Activated B cell treated with CpG ODN at 0.5 μM for 24 hours (primary cell): ENCODE measurements at regions not wholly inside any gene's neighbourhood (a gene's known extent, or its start where the extent isn't known, plus 50 kb on each side); places are given as distances from the start of the nearest gene placed in this dataset.

ENCODE experiments used
- ATAC-seq: fragments of 200-7000 bp; cut with Tn5 transposase; one replicate; pipeline ENCODE4 v1.10.0; 2021; ENCODE audit warnings: low read depth, mild to moderate bottlenecking, moderate library complexity
- CTCF ChIA-PET: fragments of 350-600 bp; sonication (Branson Sonifier 250); formaldehyde crosslinking; loops from one replicate; lab custom pipeline; 2021; ENCODE audit warnings: antibody characterized with exemption; lab: Charles Lee
- POLR2A ChIA-PET: fragments of 350-600 bp; sonication (Branson Sonifier 250); formaldehyde crosslinking; loops from one replicate; lab custom pipeline; 2021; ENCODE audit warnings: antibody characterized with exemption; lab: Charles Lee
- DNase-seq: peaks from one replicate; pipeline ENCODE4 v3.0.0; 2022
- H3K27ac Mint-ChIP-seq: one replicate; pipeline ENCODE4 v1.8.0; 2020; ENCODE audit warnings: mixed read lengths
- H3K27me3 Mint-ChIP-seq: one replicate; pipeline ENCODE4 v1.8.0; 2021; ENCODE audit warnings: mixed read lengths
- H3K36me3 Mint-ChIP-seq: one replicate; pipeline ENCODE4 v1.8.0; 2021; ENCODE audit warnings: low read depth, mixed read lengths
- H3K4me1 Mint-ChIP-seq: one replicate; pipeline ENCODE4 v1.8.0; 2021; ENCODE audit warnings: mixed read lengths
- H3K4me3 Mint-ChIP-seq: one replicate; pipeline ENCODE4 v1.8.0; 2020; ENCODE audit warnings: mild to moderate bottlenecking, mixed read lengths
- H3K9me3 Mint-ChIP-seq: one replicate; pipeline ENCODE4 v1.8.0; 2020; ENCODE audit warnings: mixed read lengths
- intact Hi-C: fragments of 100-400 bp; cut with micrococcal nuclease; formaldehyde crosslinking; loops from one replicate; pipeline ENCODE4 v1.15.1; 2024
- TF ChIP-seq, protein P1 (sequence below): fragments of 200-600 bp; IDR thresholded peaks from one replicate; pipeline ENCODE4 v1.8.0; 2022; ENCODE audit warnings: antibody characterized with exemption, mild to moderate bottlenecking

DNA sequence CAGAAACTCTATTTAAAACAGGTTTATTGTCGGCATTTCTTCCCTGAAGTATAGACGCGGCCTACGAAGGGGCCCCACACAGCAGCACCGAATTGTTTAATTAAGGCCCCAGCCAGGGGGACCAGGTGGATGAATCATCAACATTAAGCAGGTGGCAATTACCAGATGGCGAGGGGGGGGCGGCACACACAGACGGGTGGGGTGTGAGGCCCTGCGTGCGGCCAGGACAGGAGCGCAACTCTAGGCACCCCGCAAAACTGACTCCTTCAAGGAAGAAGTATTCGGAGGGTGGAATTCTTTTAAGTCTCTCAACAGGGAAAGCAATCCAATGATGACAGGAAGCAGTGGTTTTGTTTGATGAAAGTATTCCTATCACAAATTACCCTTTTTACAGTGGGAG lies 830.4 kb downstream of the GALR1 start:
- Mint-ChIP-seq H3K36me3 (no peaks in the 10 kb centered on the region), H3K27me3 (no peaks in the 10 kb centered on the region), H3K9me3 (no peaks in the 10 kb centered on the region), H3K4me3 (no peak overlapping the region), H3K27ac (no peak overlapping the region), H3K4me1 (no peaks in the 10 kb centered on the region)
- intact Hi-C loops, result no loop called here
- ATAC-seq (no peak), DNase-seq (no peak)
- ChIA-PET POLR2A (no interaction called here), CTCF (no interaction called here)
- TF ChIP-seq, protein P1, sequence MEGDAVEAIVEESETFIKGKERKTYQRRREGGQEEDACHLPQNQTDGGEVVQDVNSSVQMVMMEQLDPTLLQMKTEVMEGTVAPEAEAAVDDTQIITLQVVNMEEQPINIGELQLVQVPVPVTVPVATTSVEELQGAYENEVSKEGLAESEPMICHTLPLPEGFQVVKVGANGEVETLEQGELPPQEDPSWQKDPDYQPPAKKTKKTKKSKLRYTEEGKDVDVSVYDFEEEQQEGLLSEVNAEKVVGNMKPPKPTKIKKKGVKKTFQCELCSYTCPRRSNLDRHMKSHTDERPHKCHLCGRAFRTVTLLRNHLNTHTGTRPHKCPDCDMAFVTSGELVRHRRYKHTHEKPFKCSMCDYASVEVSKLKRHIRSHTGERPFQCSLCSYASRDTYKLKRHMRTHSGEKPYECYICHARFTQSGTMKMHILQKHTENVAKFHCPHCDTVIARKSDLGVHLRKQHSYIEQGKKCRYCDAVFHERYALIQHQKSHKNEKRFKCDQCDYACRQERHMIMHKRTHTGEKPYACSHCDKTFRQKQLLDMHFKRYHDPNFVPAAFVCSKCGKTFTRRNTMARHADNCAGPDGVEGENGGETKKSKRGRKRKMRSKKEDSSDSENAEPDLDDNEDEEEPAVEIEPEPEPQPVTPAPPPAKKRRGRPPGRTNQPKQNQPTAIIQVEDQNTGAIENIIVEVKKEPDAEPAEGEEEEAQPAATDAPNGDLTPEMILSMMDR, result no peak

GRCh38 chr18:78080761-78081160 lies 831.1 kb downstream of the GALR1 start:
- Mint-ChIP-seq H3K9me3 (no peaks in the 10 kb centered on the region), H3K4me1 (no peaks in the 10 kb centered on the region)
- TF ChIP-seq, protein P1, result no peak

DNA sequence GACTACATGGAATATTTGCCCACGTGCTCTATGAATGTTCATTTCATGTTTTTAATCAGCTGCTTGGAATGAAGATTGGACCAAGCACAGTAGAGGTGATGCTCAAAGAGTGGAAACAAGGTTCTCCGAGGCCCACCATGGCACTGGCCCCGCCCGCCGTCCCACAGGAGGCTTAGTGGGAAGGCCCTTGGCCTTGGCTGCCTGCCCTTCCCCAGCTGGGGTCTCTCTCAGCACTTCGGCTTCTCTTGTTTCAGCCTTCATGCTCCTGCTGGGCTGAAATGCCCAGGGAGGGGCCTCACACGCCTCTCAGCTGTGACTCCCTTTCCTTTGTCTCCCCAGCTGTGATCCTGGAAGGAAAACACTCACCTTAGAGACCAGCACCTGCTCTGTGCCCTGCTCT lies 833.2 kb downstream of the GALR1 start:
- Mint-ChIP-seq H3K9me3 (no peaks in the 10 kb centered on the region), H3K36me3 (no peaks in the 10 kb centered on the region), H3K4me1 (no peaks in the 10 kb centered on the region), H3K27me3 (no peaks in the 10 kb centered on the region), H3K27ac (no peak overlapping the region), H3K4me3 (no peak overlapping the region)
- ChIA-PET POLR2A (no interaction called here), CTCF (no interaction called here)
- no peak for ATAC-seq
- DNase-seq, result no peak
- TF ChIP-seq, protein P1, result no peak
- intact Hi-C loops, result no loop called here

More at GRCh38 chr18:78080761-78081160, 831.1 kb downstream of the GALR1 start:
- Mint-ChIP-seq H3K4me3 (no peak overlapping the region), H3K27me3 (no peaks in the 10 kb centered on the region), H3K27ac (no peak overlapping the region), H3K36me3 (no peaks in the 10 kb centered on the region)
- POLR2A ChIA-PET, result no interaction called here
- CTCF ChIA-PET, result no interaction called here
- ATAC-seq (no peak), DNase-seq (no peak)
- intact Hi-C loops, result no loop called here

DNA sequence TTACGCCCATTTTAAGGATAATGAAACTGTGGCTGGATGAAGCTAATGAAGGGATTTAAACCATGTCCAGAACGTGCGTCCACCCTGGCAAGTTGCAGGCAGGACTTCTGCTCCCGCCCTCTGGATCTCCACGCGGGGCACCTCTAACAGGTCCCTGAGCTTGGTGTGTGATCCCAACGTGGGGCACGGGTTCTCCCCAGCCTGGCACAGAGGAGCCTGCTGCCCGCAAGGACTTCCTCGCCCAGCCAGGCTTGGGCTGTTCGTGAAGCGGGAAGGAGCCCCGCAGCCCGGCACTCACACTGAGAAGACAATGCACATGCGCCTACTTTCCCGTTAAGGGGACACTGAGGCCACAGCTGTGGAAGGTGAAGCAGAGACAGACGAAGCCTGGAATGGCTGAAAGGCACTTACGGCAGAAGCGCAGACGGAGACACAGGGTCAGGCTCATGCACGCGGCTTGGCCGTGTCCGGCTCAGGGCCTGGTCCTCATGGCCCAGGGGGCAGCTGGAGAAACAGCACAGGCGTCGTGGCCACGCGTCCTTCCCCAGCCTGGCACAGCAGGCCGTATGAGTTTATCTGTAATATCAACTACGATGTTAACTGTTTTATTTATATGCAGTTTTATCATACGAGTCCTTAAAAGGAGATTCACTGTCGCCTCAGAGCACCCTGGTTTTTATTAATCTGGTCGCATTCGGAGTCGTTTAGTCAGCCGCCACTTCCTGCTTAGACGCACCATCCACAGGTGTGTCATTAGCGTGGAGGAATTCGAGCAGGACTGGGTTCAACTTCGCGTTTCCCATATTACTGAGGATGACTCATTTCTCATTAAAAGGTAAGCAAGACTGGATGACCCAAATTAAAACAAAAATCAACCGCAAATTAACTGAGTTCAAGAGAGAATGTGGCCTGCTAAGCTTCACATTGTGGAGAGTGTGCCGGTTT lies 835.9 kb downstream of the GALR1 start:
- no peak overlapping the region for H3K27ac Mint-ChIP-seq
- no peaks in the 10 kb centered on the region for H3K27me3 Mint-ChIP-seq
- intact Hi-C loops, result no loop called here
- ChIA-PET CTCF (no interaction called here), POLR2A (no interaction called here)
- ATAC-seq (no peak), DNase-seq (no peak)
- no peaks in the 10 kb centered on the region for H3K9me3 Mint-ChIP-seq
- H3K4me1 Mint-ChIP-seq, result no peaks in the 10 kb centered on the region
- TF ChIP-seq, protein P1, result no peak
- H3K36me3 Mint-ChIP-seq, result no peaks in the 10 kb centered on the region
- no peak overlapping the region for H3K4me3 Mint-ChIP-seq

GRCh38 chr18:78086931-78087330 lies 837.3 kb downstream of the GALR1 start:
- intact Hi-C loops, result no loop called here
- Mint-ChIP-seq H3K9me3 (no peaks in the 10 kb centered on the region), H3K27ac (no peak overlapping the region), H3K4me1 (no peaks in the 10 kb centered on the region), H3K27me3 (no peaks in the 10 kb centered on the region), H3K36me3 (no peaks in the 10 kb centered on the region), H3K4me3 (no peak overlapping the region)
- POLR2A ChIA-PET, result no interaction called here
- ATAC-seq (no peak), DNase-seq (no peak)
- TF ChIP-seq, protein P1, result no peak
- CTCF ChIA-PET, result no interaction called here
